Stromal cell of bone marrow (primary cell): ENCODE measurements at regions not wholly inside any gene's neighbourhood (a gene's known extent, or its start where the extent isn't known, plus 50 kb on each side); places are given as distances from the start of the nearest gene placed in this dataset.

Source experiments
- DNase-seq: peaks from one replicate; pipeline ENCODE4 v3.0.0-alpha.2; 2012; ENCODE audit warnings: low read depth

GRCh38 chr16:5516115-5516514, 418.5 kb upstream of the EEF2KMT start:
- no peak for DNase-seq

GRCh38 chr16:5512014-5512413, 414.4 kb upstream of the EEF2KMT start:
- DNase-seq = no peak

GRCh38 chr16:5510819-5511370, 413.3 kb upstream of the EEF2KMT start:
- no peak for DNase-seq

GRCh38 chr16:5509794-5510193, 412.2 kb upstream of the EEF2KMT start:
- no peak for DNase-seq

GRCh38 chr16:5509336-5509735, 411.7 kb upstream of the EEF2KMT start:
- DNase-seq = no peak

GRCh38 chr16:5508371-5508770, 410.8 kb upstream of the EEF2KMT start:
- DNase-seq = no peak

- DNase-seq = no peak
These were observed 408.4 kb upstream of the EEF2KMT start for GRCh38 chr16:5506021-5506420.

GRCh38 chr16:5505091-5505887, 407.7 kb upstream of the EEF2KMT start:
- DNase-seq = no peak

- DNase-seq = no peak
These were observed 406.6 kb upstream of the EEF2KMT start for GRCh38 chr16:5504064-5504781.

GRCh38 chr16:5502944-5503343, 405.3 kb upstream of the EEF2KMT start:
- DNase-seq = no peak

GRCh38 chr16:5502467-5502869, 404.9 kb upstream of the EEF2KMT start:
- no peak for DNase-seq

- no peak for DNase-seq
These were observed 402.9 kb upstream of the EEF2KMT start for GRCh38 chr16:5500526-5500925.

GRCh38 chr16:5498562-5498961, 401.0 kb upstream of the EEF2KMT start:
- DNase-seq = no peak

- no peak for DNase-seq
These were observed 398.4 kb upstream of the EEF2KMT start for GRCh38 chr16:5496013-5496412.

GRCh38 chr16:5490499-5490898, 392.9 kb upstream of the EEF2KMT start:
- no peak for DNase-seq

GRCh38 chr16:5488581-5488980, 391.0 kb upstream of the EEF2KMT start:
- no peak for DNase-seq

- DNase-seq = no peak
These were observed 390.1 kb upstream of the EEF2KMT start for GRCh38 chr16:5487728-5488127.

GRCh38 chr16:5482256-5482655, 384.7 kb upstream of the EEF2KMT start:
- no peak for DNase-seq

- DNase-seq = no peak
These were observed 383.0 kb upstream of the EEF2KMT start for GRCh38 chr16:5480431-5481195.

GRCh38 chr16:5479926-5480325, 382.3 kb upstream of the EEF2KMT start:
- no peak for DNase-seq

GRCh38 chr16:5478036-5478435, 380.4 kb upstream of the EEF2KMT start:
- no peak for DNase-seq

GRCh38 chr16:5477251-5477650, 379.7 kb upstream of the EEF2KMT start:
- DNase-seq = no peak

- DNase-seq = no peak
These were observed 375.0 kb upstream of the EEF2KMT start for GRCh38 chr16:5472552-5472951.
